Neural cell (in vitro differentiated cells): ENCODE measurements at regions not wholly inside any gene's neighbourhood (a gene's known extent, or its start where the extent isn't known, plus 50 kb on each side); places are given as distances from the start of the nearest gene placed in this dataset.

Experiments used
- H2AFZ ChIP-seq: fragments of 200-600, 300-800 bp; sonication (generic), shearing (Covaris generic); 2 replicates; pipeline ENCODE4 v1.6.0; 2014; ENCODE audit warnings: low read depth, mild to moderate bottlenecking, antibody characterized with exemption, low read length, moderate library complexity
- H3F3A ChIP-seq: fragments of 200-600 bp; shearing (Covaris generic); 2 replicates; pipeline ENCODE4 v1.6.1; 2016; ENCODE audit warnings: mild to moderate bottlenecking, moderate library complexity, mixed read lengths, antibody characterized with exemption, low read length; ENCODE audit not compliant: insufficient read depth, poor library complexity, severe bottlenecking
- H3K27ac ChIP-seq: fragments of 200-600, 300-800 bp; sonication (generic), shearing (Covaris generic); 2 replicates; pipeline ENCODE4 v1.5.1; 2014; ENCODE audit warnings: mild to moderate bottlenecking, low read length, moderate library complexity
- H3K27me3 ChIP-seq: fragments of 300-800, 200-600 bp; sonication (generic), shearing (Covaris generic); 2 replicates; pipeline ENCODE4 v1.6.0; 2014; ENCODE audit warnings: mild to moderate bottlenecking, low read depth, low read length, moderate library complexity; ENCODE audit not compliant: insufficient read depth
- H3K36me3 ChIP-seq: fragments of 300-800, 200-600 bp; sonication (generic), shearing (Covaris generic); 2 replicates; pipeline ENCODE4 v1.5.1; 2014; ENCODE audit warnings: mild to moderate bottlenecking, antibody characterized with exemption, low read length, moderate library complexity; ENCODE audit not compliant: insufficient read depth
- H3K4me2 ChIP-seq: fragments of 300-800, 200-600 bp; sonication (generic), shearing (Covaris generic); 2 replicates; pipeline ENCODE4 v1.6.0; 2014; ENCODE audit warnings: mild to moderate bottlenecking, low read length
- H3K4me3 ChIP-seq: fragments of 300-800, 200-600 bp; sonication (generic), shearing (Covaris generic); 2 replicates; pipeline ENCODE4 v1.5.1; 2014; ENCODE audit warnings: mild to moderate bottlenecking, low read length, moderate library complexity
- H3K79me2 ChIP-seq: fragments of 200-600 bp; shearing (Covaris generic); replicated peaks from 2 replicates; pipeline ENCODE4 v1.6.0; 2014; ENCODE audit warnings: mild to moderate bottlenecking, low read length, moderate library complexity; ENCODE audit not compliant: insufficient read depth
- H3K9ac ChIP-seq: fragments of 300-800, 200-600 bp; sonication (generic), shearing (Covaris generic); 2 replicates; pipeline ENCODE4 v1.6.1; 2016; ENCODE audit warnings: mild to moderate bottlenecking, low read length, mixed read lengths
- H3K9me2 ChIP-seq: fragments of 200-600 bp; shearing (Covaris generic); 2 replicates; pipeline ENCODE4 v1.6.1; 2016; ENCODE audit warnings: mild to moderate bottlenecking, low read length, mixed read lengths; ENCODE audit not compliant: insufficient read depth
- H3K9me3 ChIP-seq: fragments of 200-600, 300-800 bp; sonication (generic), shearing (Covaris generic); 2 replicates; pipeline ENCODE4 v1.6.1; 2016; ENCODE audit warnings: mild to moderate bottlenecking, mixed run types, low read length, moderate library complexity, mixed read lengths
- H4K20me1 ChIP-seq: fragments of 200-600 bp; shearing (Covaris generic); 2 replicates; pipeline ENCODE4 v1.6.1; 2016; ENCODE audit warnings: mild to moderate bottlenecking, mixed run types; ENCODE audit not compliant: insufficient read depth
- EP300 ChIP-seq: fragments of 450-650 bp; conservative IDR thresholded peaks from 2 replicates; pipeline ENCODE4 v1.6.1; 2014; ENCODE audit warnings: antibody characterized with exemption, mild to moderate bottlenecking, moderate library complexity; ENCODE audit not compliant: poor library complexity, severe bottlenecking
- EZH2 ChIP-seq: fragments of 200-600, 300-800 bp; shearing (Covaris generic), sonication (generic); IDR thresholded peaks from 2 replicates; pipeline ENCODE4 v1.6.1; 2014; ENCODE audit warnings: antibody characterized with exemption, low read length, borderline replicate concordance, mild to moderate bottlenecking; ENCODE audit not compliant: insufficient read depth, poor library complexity, severe bottlenecking
- MXI1 ChIP-seq: fragments of 450-650 bp; conservative IDR thresholded peaks from 2 replicates; pipeline ENCODE4 v1.6.1; 2014; ENCODE audit warnings: antibody characterized with exemption, mild to moderate bottlenecking; ENCODE audit not compliant: poor library complexity, severe bottlenecking
- POLR2AphosphoS5 ChIP-seq: IDR thresholded peaks from 2 replicates; pipeline ENCODE4 v1.6.1; 2012
- RAD21 ChIP-seq: fragments of 450-650 bp; conservative IDR thresholded peaks from 2 replicates; pipeline ENCODE4 v1.6.1; 2014; ENCODE audit warnings: antibody characterized with exemption, mild to moderate bottlenecking, moderate library complexity
- SMC3 ChIP-seq: fragments of 450-650 bp; conservative IDR thresholded peaks from 2 replicates; pipeline ENCODE4 v1.6.1; 2014; ENCODE audit warnings: antibody characterized with exemption, mild to moderate bottlenecking, moderate library complexity; ENCODE audit not compliant: poor library complexity
- TAF1 ChIP-seq: IDR thresholded peaks from 2 replicates; pipeline ENCODE4 v1.6.1; 2012; ENCODE audit warnings: low read depth
- TF ChIP-seq, protein P1 (sequence below): fragments of 450-650 bp; IDR thresholded peaks from 2 replicates; pipeline ENCODE4 v1.5.1; 2014; ENCODE audit warnings: antibody characterized with exemption, mild to moderate bottlenecking, moderate library complexity; ENCODE audit not compliant: poor library complexity, severe bottlenecking
- TF ChIP-seq, protein P2 (sequence below): IDR thresholded peaks from 2 replicates; pipeline ENCODE4 v1.6.1; 2012; ENCODE audit warnings: borderline replicate concordance

DNA sequence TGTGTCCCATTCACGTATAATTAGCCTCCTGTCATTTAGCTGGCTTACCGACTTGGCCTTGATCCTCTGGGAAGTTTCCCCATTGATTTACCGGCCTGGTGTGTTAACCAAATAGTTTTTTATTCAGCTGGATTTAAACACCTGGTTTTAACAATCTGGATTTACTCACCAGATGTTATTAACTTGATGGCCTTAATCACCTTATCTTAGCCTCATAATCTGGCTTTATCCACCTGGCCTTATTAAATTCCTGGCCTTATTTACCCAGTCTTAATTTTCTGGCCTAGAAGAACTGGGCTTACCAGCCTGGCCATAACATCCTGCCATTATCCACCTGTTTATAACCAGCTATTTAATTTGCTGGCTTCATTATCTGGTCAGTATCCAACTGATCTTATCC is 89.9 kb downstream of the IL12A start:
- Histone ChIP-seq H3K9ac (no peak overlapping the region), H3K27me3 (no peaks in the 10 kb centered on the region), H3F3A (no peaks in the 10 kb centered on the region), H3K4me3 (no peak overlapping the region), H3K36me3 (no peaks in the 10 kb centered on the region), H3K79me2 (no peaks in the 10 kb centered on the region), H2AFZ (no peak overlapping the region), H4K20me1 (no peaks in the 10 kb centered on the region), H3K9me2 (no peaks in the 10 kb centered on the region), H3K4me2 (no peak overlapping the region), H3K9me3 (no peaks in the 10 kb centered on the region), H3K27ac (no peak overlapping the region)
- TF ChIP-seq POLR2AphosphoS5: no peak
- TF ChIP-seq, protein P1, sequence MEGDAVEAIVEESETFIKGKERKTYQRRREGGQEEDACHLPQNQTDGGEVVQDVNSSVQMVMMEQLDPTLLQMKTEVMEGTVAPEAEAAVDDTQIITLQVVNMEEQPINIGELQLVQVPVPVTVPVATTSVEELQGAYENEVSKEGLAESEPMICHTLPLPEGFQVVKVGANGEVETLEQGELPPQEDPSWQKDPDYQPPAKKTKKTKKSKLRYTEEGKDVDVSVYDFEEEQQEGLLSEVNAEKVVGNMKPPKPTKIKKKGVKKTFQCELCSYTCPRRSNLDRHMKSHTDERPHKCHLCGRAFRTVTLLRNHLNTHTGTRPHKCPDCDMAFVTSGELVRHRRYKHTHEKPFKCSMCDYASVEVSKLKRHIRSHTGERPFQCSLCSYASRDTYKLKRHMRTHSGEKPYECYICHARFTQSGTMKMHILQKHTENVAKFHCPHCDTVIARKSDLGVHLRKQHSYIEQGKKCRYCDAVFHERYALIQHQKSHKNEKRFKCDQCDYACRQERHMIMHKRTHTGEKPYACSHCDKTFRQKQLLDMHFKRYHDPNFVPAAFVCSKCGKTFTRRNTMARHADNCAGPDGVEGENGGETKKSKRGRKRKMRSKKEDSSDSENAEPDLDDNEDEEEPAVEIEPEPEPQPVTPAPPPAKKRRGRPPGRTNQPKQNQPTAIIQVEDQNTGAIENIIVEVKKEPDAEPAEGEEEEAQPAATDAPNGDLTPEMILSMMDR: no peak
- no peak for TF ChIP-seq EP300
- TF ChIP-seq, protein P2, sequence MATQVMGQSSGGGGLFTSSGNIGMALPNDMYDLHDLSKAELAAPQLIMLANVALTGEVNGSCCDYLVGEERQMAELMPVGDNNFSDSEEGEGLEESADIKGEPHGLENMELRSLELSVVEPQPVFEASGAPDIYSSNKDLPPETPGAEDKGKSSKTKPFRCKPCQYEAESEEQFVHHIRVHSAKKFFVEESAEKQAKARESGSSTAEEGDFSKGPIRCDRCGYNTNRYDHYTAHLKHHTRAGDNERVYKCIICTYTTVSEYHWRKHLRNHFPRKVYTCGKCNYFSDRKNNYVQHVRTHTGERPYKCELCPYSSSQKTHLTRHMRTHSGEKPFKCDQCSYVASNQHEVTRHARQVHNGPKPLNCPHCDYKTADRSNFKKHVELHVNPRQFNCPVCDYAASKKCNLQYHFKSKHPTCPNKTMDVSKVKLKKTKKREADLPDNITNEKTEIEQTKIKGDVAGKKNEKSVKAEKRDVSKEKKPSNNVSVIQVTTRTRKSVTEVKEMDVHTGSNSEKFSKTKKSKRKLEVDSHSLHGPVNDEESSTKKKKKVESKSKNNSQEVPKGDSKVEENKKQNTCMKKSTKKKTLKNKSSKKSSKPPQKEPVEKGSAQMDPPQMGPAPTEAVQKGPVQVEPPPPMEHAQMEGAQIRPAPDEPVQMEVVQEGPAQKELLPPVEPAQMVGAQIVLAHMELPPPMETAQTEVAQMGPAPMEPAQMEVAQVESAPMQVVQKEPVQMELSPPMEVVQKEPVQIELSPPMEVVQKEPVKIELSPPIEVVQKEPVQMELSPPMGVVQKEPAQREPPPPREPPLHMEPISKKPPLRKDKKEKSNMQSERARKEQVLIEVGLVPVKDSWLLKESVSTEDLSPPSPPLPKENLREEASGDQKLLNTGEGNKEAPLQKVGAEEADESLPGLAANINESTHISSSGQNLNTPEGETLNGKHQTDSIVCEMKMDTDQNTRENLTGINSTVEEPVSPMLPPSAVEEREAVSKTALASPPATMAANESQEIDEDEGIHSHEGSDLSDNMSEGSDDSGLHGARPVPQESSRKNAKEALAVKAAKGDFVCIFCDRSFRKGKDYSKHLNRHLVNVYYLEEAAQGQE: no peak
- no peak for TF ChIP-seq TAF1
- no peak for TF ChIP-seq MXI1
- TF ChIP-seq SMC3: no peak
- no peak for TF ChIP-seq RAD21
- TF ChIP-seq EZH2: no peak

DNA sequence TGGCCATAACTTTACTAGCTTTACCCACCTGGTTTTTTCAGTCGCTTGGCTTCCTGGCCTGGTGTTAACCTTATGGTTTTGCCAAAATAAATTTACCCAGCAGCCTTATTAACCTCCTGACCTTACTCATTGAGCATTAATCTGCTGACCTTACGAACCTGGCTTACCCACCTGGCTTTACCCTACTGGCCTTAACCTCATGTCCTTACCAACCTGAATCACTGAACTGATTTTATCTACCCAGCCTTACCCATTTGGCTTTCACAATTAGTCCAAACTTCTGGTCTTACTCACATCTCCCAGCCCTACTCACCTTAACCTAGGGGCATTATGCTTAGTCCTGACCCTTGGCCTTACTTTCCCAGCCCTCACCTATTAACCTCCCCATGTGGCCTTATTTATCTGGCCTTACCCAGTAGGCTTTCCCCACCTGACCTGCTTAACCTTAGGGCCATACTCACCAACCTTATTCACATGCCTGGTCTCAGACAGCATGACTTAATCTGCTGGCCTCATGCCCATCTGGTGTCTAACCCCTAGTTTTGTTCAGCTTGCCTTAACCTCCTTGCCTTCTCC is 93.4 kb downstream of the IL12A start:
- H3F3A ChIP-seq: no peaks in the 10 kb centered on the region
- no peak overlapping the region for H3K4me3 ChIP-seq
- no peaks in the 10 kb centered on the region for H4K20me1 ChIP-seq
- no peak overlapping the region for H3K27ac ChIP-seq
- H3K9me2 ChIP-seq: no peaks in the 10 kb centered on the region
- H3K9ac ChIP-seq: no peak overlapping the region
- no peaks in the 10 kb centered on the region for H3K79me2 ChIP-seq
- H3K36me3 ChIP-seq: no peaks in the 10 kb centered on the region
- no peaks in the 10 kb centered on the region for H3K9me3 ChIP-seq
- no peak overlapping the region for H3K4me2 ChIP-seq
- H3K27me3 ChIP-seq: no peaks in the 10 kb centered on the region
- TF ChIP-seq, protein P2: no peak
- TF ChIP-seq SMC3: no peak
- TF ChIP-seq MXI1: no peak
- no peak for TF ChIP-seq EP300
- TF ChIP-seq RAD21: no peak
- TF ChIP-seq POLR2AphosphoS5: no peak
- no peak for TF ChIP-seq TAF1
- TF ChIP-seq EZH2: no peak
- TF ChIP-seq, protein P1: no peak
- H2AFZ ChIP-seq: no peak overlapping the region
